ENCODE measurements at regions not wholly inside any gene's neighbourhood (a gene's known extent, or its start where the extent isn't known, plus 50 kb on each side); places are given as distances from the start of the nearest gene placed in this dataset.

DNA sequence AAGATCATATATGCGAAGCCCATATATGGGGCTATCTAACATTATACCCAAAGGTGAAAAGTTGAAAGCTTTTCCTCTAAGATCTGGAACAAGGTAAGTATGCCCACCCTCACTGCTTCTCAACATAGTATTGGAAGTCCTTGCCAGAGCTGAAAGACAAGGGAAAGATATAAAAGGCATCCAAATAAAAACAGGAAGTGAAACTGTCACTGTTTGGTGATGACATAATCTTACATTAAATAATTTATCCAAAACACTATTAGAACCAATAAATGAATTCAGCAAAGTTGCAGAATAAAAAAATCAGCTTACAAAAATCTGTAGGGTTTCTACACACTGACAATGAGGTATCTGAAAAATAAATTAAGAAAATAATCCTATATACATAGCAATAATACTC, 205.8 kb downstream of the INSIG2 start:
- BruUV-seq (replicated peaks) = no TSS peak
- H3K9ac ChIP-seq (ENCODE audit: insufficient read depth in 1 of 2, low read depth in 2 of 2, low read length in 2 of 2) = no peak overlapping the region
- no peaks in the 10 kb centered on the region for H3K9me3 ChIP-seq (replicated peaks; ENCODE audit: control insufficient read depth, insufficient read depth, low read depth, low read length)
- ATAC-seq (no peak), DNase-seq (ENCODE audit: extremely low read depth in 1 of 4, low spot score in 3 of 4) (no peak), FAIRE-seq (no peak)
- no peak overlapping the region for H3K4me2 ChIP-seq (ENCODE audit: insufficient read depth, low read length)
- no peaks in the 10 kb centered on the region for H3K4me1 ChIP-seq (replicated peaks in 1 of 2; ENCODE audit: control insufficient read depth in 2 of 2, insufficient read depth in 2 of 2, low read length in 2 of 2)
- 5% methylated on average over 1 of the region's 1 CpG for WGBS (ENCODE audit: insufficient coverage, low coverage, missing lambda C conversion rate)
- ChIA-PET CTCF (ENCODE audit: low intra/inter-chr PET ratio) (no interaction called here), POLR2A (no interaction called here)
- no peak overlapping the region for H3K4me3 ChIP-seq
- H3K27me3 ChIP-seq (ENCODE audit: control insufficient read depth in 2 of 2, insufficient read depth in 2 of 2, low read length in 2 of 2) = no peaks in the 10 kb centered on the region
- no peaks in the 10 kb centered on the region for H3K36me3 ChIP-seq (ENCODE audit: control insufficient read depth, insufficient read depth, low read length)
- in situ Hi-C loops (cut with MboI) (no loop called here), intact Hi-C loops (cut with micrococcal nuclease) (no loop called here)
- H4K20me1 ChIP-seq (replicated peaks; ENCODE audit: control insufficient read depth, insufficient read depth, low read length) = no peaks in the 10 kb centered on the region
- no peak overlapping the region for H2AFZ ChIP-seq (ENCODE audit: low read depth, low read length)
- no peaks in the 10 kb centered on the region for H3K9me1 ChIP-seq (ENCODE audit: control insufficient read depth, insufficient read depth, low read length)
- no peak overlapping the region for H3K27ac ChIP-seq (ENCODE audit: extremely low read depth, low read depth, low read length)
- TF ChIP-seq, protein P1, sequence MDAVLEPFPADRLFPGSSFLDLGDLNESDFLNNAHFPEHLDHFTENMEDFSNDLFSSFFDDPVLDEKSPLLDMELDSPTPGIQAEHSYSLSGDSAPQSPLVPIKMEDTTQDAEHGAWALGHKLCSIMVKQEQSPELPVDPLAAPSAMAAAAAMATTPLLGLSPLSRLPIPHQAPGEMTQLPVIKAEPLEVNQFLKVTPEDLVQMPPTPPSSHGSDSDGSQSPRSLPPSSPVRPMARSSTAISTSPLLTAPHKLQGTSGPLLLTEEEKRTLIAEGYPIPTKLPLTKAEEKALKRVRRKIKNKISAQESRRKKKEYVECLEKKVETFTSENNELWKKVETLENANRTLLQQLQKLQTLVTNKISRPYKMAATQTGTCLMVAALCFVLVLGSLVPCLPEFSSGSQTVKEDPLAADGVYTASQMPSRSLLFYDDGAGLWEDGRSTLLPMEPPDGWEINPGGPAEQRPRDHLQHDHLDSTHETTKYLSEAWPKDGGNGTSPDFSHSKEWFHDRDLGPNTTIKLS (IDR thresholded peaks at IDR 0.05; ENCODE audit: borderline replicate concordance, low read depth) = no peak
- no peak for TF ChIP-seq ZNF586 (CRISPR knock-in tag; conservative IDR thresholded peaks at IDR 0.05)
- 0 out of 2 replicates have a peak, but pooled peaks have one; percentile 23 for TF ChIP-seq SPI1 (IDR thresholded peaks at IDR 0.05; ENCODE audit: borderline replicate concordance, low read depth, low read length)
- TF ChIP-seq MYNN (IDR thresholded peaks at IDR 0.05) = no peak
- TF ChIP-seq MYNN (CRISPR knock-in tag; IDR thresholded peaks at IDR 0.05) = no peak
- no peaks in the 10 kb centered on the region for H3K79me2 ChIP-seq (ENCODE audit: control insufficient read depth, insufficient read depth, low read length)

DNA sequence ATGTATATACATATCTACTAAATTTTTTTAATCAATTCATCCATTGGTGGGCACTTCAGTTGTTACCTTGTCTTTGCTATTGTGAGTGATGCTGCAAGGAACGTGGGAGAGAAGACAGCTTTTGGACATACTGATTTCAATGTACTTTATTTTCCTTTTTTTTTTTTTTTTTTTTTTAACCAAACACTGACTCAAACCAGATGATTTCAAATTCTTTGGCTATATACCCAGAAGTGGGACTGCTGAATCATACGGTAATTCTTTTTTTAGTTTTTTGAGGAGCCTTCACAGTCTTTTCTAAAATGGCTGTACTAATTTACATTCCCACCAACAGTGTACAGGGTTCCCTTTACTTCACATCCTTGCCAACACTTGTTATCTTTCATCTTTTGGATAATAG, 204.7 kb downstream of the INSIG2 start:
- Histone ChIP-seq H3K4me3 (no peak overlapping the region), H3K9me3 (replicated peaks; ENCODE audit: control insufficient read depth, insufficient read depth, low read depth, low read length) (no peaks in the 10 kb centered on the region), H3K36me3 (ENCODE audit: control insufficient read depth, insufficient read depth, low read length) (no peaks in the 10 kb centered on the region), H4K20me1 (replicated peaks; ENCODE audit: control insufficient read depth, insufficient read depth, low read length) (no peaks in the 10 kb centered on the region), H3K4me2 (ENCODE audit: insufficient read depth, low read length) (no peak overlapping the region), H3K4me1 (replicated peaks in 1 of 2; ENCODE audit: control insufficient read depth in 2 of 2, insufficient read depth in 2 of 2, low read length in 2 of 2) (no peaks in the 10 kb centered on the region), H3K79me2 (ENCODE audit: control insufficient read depth, insufficient read depth, low read length) (no peaks in the 10 kb centered on the region), H3K27me3 (ENCODE audit: control insufficient read depth in 2 of 2, insufficient read depth in 2 of 2, low read length in 2 of 2) (no peaks in the 10 kb centered on the region), H3K9ac (ENCODE audit: insufficient read depth in 1 of 2, low read depth in 2 of 2, low read length in 2 of 2) (no peak overlapping the region), H3K9me1 (ENCODE audit: control insufficient read depth, insufficient read depth, low read length) (no peaks in the 10 kb centered on the region), H3K27ac (ENCODE audit: extremely low read depth, low read depth, low read length) (no peak overlapping the region), H2AFZ (ENCODE audit: low read depth, low read length) (no peak overlapping the region)
- in situ Hi-C loops (cut with MboI) = no loop called here
- ATAC-seq (no peak), FAIRE-seq (no peak), DNase-seq (ENCODE audit: extremely low read depth in 1 of 4, low spot score in 3 of 4) (no peak)
- CTCF ChIA-PET (ENCODE audit: low intra/inter-chr PET ratio) = no interaction called here
- POLR2A ChIA-PET = no interaction called here
- intact Hi-C loops (cut with micrococcal nuclease) = no loop called here
- BruUV-seq (replicated peaks) = no TSS peak
- 0% methylated on average over 2 of the region's 2 CpGs for WGBS (ENCODE audit: insufficient coverage, low coverage, missing lambda C conversion rate)
- TF ChIP-seq HLTF (IDR thresholded peaks at IDR 0.05) (no peak), ZNF76 (CRISPR knock-in tag; IDR thresholded peaks at IDR 0.05; ENCODE audit: borderline replicate concordance) (no peak), PCBP2 (IDR thresholded peaks at IDR 0.05; ENCODE audit: low read depth, low read length, poor library complexity, severe bottlenecking) (no peak), SLC30A9 (CRISPR knock-in tag; IDR thresholded peaks at IDR 0.05) (no peak), ZNF408 (CRISPR knock-in tag; IDR thresholded peaks at IDR 0.05; ENCODE audit: low read depth) (no peak), L3MBTL2 (IDR thresholded peaks at IDR 0.05) (no peak), NCOR1 (IDR thresholded peaks at IDR 0.05) (no peak), SRSF3 (IDR thresholded peaks at IDR 0.05; ENCODE audit: insufficient read depth, low read length) (no peak), TCF7 (IDR thresholded peaks at IDR 0.05; ENCODE audit: borderline replicate concordance) (no peak)
- TF ChIP-seq, protein P2, sequence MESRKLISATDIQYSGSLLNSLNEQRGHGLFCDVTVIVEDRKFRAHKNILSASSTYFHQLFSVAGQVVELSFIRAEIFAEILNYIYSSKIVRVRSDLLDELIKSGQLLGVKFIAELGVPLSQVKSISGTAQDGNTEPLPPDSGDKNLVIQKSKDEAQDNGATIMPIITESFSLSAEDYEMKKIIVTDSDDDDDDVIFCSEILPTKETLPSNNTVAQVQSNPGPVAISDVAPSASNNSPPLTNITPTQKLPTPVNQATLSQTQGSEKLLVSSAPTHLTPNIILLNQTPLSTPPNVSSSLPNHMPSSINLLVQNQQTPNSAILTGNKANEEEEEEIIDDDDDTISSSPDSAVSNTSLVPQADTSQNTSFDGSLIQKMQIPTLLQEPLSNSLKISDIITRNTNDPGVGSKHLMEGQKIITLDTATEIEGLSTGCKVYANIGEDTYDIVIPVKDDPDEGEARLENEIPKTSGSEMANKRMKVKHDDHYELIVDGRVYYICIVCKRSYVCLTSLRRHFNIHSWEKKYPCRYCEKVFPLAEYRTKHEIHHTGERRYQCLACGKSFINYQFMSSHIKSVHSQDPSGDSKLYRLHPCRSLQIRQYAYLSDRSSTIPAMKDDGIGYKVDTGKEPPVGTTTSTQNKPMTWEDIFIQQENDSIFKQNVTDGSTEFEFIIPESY (CRISPR knock-in tag; IDR thresholded peaks at IDR 0.05) = no peak

All from K562 (cell line).